ENCODE measurements at regions not wholly inside any gene's neighbourhood (a gene's known extent, or its start where the extent isn't known, plus 50 kb on each side); places are given as distances from the start of the nearest gene placed in this dataset.

DNA sequence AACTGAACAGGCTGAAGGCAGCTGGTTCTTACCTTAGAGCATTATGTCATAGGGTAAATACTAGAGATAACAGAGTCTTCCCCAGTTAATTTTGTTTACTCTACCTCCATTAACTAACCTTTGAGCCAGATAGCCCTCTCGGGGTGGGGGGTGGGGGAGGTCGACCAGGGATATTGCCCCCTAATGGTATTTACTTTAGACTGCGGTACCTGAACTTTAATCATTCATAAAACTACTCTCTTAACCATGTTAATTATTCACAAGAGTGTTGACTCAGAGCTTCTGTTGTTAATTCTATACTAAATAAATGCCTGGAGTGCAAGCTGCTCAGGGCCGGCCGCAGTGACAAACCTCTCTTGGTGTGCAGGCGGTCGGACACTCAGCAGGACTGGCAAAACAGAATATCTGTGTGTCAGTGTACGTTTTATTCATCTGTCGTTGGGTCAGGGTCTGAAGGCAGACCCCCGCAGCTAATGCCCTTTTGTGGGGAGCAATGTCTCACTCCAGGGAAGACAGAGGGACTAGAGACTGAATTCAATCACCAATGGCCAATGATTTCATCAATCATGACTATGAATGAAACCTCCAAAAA is 152.4 kb upstream of the COL21A1 start:
- no peak overlapping the region for H3K4me3 ChIP-seq (ENCODE audit: low read length)
- no peak for TF ChIP-seq CTCF (conservative IDR thresholded peaks at IDR 0.05; ENCODE audit: low read length)
- no peak for DNase-seq (ENCODE audit: low read depth)

GRCh38 chr6:56399250-56399671 is 151.9 kb upstream of the COL21A1 start:
- no peak for TF ChIP-seq CTCF (conservative IDR thresholded peaks at IDR 0.05; ENCODE audit: low read length)
- H3K4me3 ChIP-seq (ENCODE audit: low read length), result no peak overlapping the region
- DNase-seq (ENCODE audit: low read depth), result no peak

DNA sequence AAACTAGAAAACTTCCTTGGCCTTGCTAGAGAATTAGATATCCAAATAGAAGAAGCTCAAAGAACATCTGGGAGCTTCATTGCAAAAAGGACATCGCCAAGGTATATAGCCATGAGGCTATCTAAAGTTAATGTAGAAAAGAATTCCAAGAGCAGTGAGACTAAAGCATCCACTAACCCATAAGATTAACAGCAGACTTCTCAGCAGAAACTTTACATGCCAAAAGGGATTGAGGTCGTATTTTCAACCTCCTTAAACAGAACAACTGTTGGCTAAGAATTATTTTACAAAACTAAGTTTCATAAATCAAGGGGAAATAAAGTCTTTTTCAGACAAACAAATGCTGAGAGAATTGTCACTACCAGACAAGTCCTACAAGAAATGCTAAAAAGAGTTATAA is 149.1 kb upstream of the COL21A1 start:
- no peak for TF ChIP-seq CTCF (conservative IDR thresholded peaks at IDR 0.05; ENCODE audit: low read length)
- no peak overlapping the region for H3K4me3 ChIP-seq (ENCODE audit: low read length)
- no peak for DNase-seq (ENCODE audit: low read depth)

GRCh38 chr6:56393615-56394612 is 146.5 kb upstream of the COL21A1 start:
- no peak for TF ChIP-seq CTCF (conservative IDR thresholded peaks at IDR 0.05; ENCODE audit: low read length)
- DNase-seq (ENCODE audit: low read depth), result no peak
- H3K4me3 ChIP-seq (ENCODE audit: low read length), result no peak overlapping the region

- TF ChIP-seq CTCF (conservative IDR thresholded peaks at IDR 0.05; ENCODE audit: low read length), result no peak
- H3K4me3 ChIP-seq (ENCODE audit: low read length), result no peak overlapping the region
- no peak for DNase-seq (ENCODE audit: low read depth)
Measured at GRCh38 chr6:56388415-56388755, 141.0 kb upstream of the COL21A1 start.

DNA sequence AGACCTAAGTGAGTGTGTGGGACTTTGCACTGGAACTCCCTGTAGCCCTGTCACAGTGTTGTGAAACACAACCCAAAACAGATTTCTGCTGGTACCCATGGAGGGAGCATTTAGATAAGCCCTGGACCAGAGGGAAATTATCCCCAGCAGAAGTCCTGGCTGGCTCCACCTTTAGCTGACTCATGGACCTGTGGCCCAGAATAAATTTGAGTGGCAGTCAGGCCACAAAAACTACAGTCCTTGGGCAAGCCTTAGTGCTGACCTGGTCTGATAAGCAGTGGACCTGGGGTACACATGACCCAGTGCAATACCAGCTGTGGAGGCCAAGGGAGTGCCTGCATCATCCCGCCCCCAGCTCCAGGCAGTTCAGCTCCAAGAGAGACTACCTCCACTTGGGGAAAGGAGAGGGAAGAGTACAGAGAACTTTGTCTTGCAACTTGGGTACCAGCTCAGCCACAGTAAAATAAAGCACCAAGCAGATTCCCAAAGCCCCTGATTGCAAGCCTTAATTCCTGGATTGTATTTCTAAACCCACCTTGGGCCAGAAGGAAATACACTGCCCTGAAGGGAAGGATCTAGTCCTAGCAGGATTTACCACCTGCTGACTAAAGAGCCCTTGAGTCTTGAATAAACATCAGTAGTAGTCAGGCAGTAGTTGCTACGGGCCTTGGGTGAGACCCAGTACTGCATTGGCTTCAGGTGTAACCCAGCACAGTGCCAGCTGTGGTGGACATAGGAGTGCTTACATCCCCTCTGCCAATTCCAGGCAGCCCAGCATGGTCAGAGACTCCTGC is 140.4 kb upstream of the COL21A1 start:
- TF ChIP-seq CTCF (conservative IDR thresholded peaks at IDR 0.05; ENCODE audit: low read length), result no peak
- H3K4me3 ChIP-seq (ENCODE audit: low read length), result no peak overlapping the region
- no peak for DNase-seq (ENCODE audit: low read depth)
